ENCODE measurements at regions not wholly inside any gene's neighbourhood (a gene's known extent, or its start where the extent isn't known, plus 50 kb on each side); places are given as distances from the start of the nearest gene placed in this dataset.

GRCh38 chr9:86720639-86721225 is 226.6 kb downstream of the GAS1 start:
- CTCF ChIA-PET = no interaction called here
- Mint-ChIP-seq H3K4me1 (ENCODE audit: low read depth, unreplicated experiment) (peaks cover 18% of the 10 kb centered on the region), H3K27ac (ENCODE audit: unreplicated experiment) (peak overlapping the region; percentile 47)

GRCh38 chr9:86718388-86719049 is 228.8 kb downstream of the GAS1 start:
- no peak for DNase-seq
- Mint-ChIP-seq H3K27ac (ENCODE audit: unreplicated experiment) (no peak overlapping the region), H3K4me3 (ENCODE audit: low read depth, unreplicated experiment) (no peak overlapping the region), H3K36me3 (ENCODE audit: insufficient read depth, unreplicated experiment) (no peaks in the 10 kb centered on the region), H3K4me1 (ENCODE audit: low read depth, unreplicated experiment) (peaks cover 17% of the 10 kb centered on the region), H3K9me3 (ENCODE audit: low read depth, unreplicated experiment) (no peaks in the 10 kb centered on the region), H3K27me3 (ENCODE audit: unreplicated experiment) (no peaks in the 10 kb centered on the region)
- no TSS peak for BruUV-seq (replicated peaks)
- CTCF ChIA-PET = no interaction called here
- no peak for TF ChIP-seq CTCF (IDR thresholded peaks at IDR 0.05; ENCODE audit: unreplicated experiment)
- intact Hi-C loops (cut with micrococcal nuclease; ENCODE audit: unreplicated experiment) = no loop called here

More at GRCh38 chr9:86720639-86721225, 226.6 kb downstream of the GAS1 start:
- H3K36me3 Mint-ChIP-seq (ENCODE audit: insufficient read depth, unreplicated experiment) = no peaks in the 10 kb centered on the region
- intact Hi-C loops (cut with micrococcal nuclease; ENCODE audit: unreplicated experiment) = loop anchor here (1.0 kb wide), 1 partner anchor 47 kb away; no protein-coding TSS in a partner anchor
- no peak overlapping the region for H3K4me3 Mint-ChIP-seq (ENCODE audit: low read depth, unreplicated experiment)
- BruUV-seq (replicated peaks) = no TSS peak
- H3K27me3 Mint-ChIP-seq (ENCODE audit: unreplicated experiment) = no peaks in the 10 kb centered on the region
- H3K9me3 Mint-ChIP-seq (ENCODE audit: low read depth, unreplicated experiment) = no peaks in the 10 kb centered on the region
- TF ChIP-seq CTCF (IDR thresholded peaks at IDR 0.05; ENCODE audit: unreplicated experiment) = no peak
- DNase-seq = no peak

- intact Hi-C loops (cut with micrococcal nuclease; ENCODE audit: unreplicated experiment) = no loop called here
- no TSS peak for BruUV-seq (replicated peaks)
- CTCF ChIA-PET = no interaction called here
- no peaks in the 10 kb centered on the region for H3K4me1 Mint-ChIP-seq (ENCODE audit: low read depth, unreplicated experiment)
- TF ChIP-seq CTCF (IDR thresholded peaks at IDR 0.05; ENCODE audit: unreplicated experiment) = no peak
- no peak overlapping the region for H3K4me3 Mint-ChIP-seq (ENCODE audit: low read depth, unreplicated experiment)
- no peaks in the 10 kb centered on the region for H3K9me3 Mint-ChIP-seq (ENCODE audit: low read depth, unreplicated experiment)
- no peaks in the 10 kb centered on the region for H3K27me3 Mint-ChIP-seq (ENCODE audit: unreplicated experiment)
- DNase-seq = no peak
- no peaks in the 10 kb centered on the region for H3K36me3 Mint-ChIP-seq (ENCODE audit: insufficient read depth, unreplicated experiment)
- no peak overlapping the region for H3K27ac Mint-ChIP-seq (ENCODE audit: unreplicated experiment)
Observed at GRCh38 chr9:86716326-86716922, 230.9 kb downstream of the GAS1 start.

GRCh38 chr9:86714999-86715398 is 232.3 kb downstream of the GAS1 start:
- Mint-ChIP-seq H3K4me3 (ENCODE audit: low read depth, unreplicated experiment) (no peak overlapping the region), H3K36me3 (ENCODE audit: insufficient read depth, unreplicated experiment) (no peaks in the 10 kb centered on the region), H3K27me3 (ENCODE audit: unreplicated experiment) (no peaks in the 10 kb centered on the region), H3K4me1 (ENCODE audit: low read depth, unreplicated experiment) (no peaks in the 10 kb centered on the region), H3K9me3 (ENCODE audit: low read depth, unreplicated experiment) (no peaks in the 10 kb centered on the region), H3K27ac (ENCODE audit: unreplicated experiment) (no peak overlapping the region)
- CTCF ChIA-PET = no interaction called here
- intact Hi-C loops (cut with micrococcal nuclease; ENCODE audit: unreplicated experiment) = no loop called here
- TF ChIP-seq CTCF (IDR thresholded peaks at IDR 0.05; ENCODE audit: unreplicated experiment) = no peak
- no TSS peak for BruUV-seq (replicated peaks)
- no peak for DNase-seq
